ENCODE measurements at regions not wholly inside any gene's neighbourhood (a gene's known extent, or its start where the extent isn't known, plus 50 kb on each side); places are given as distances from the start of the nearest gene placed in this dataset.

GRCh38 chr4:180650273-180650672 lies 1592.9 kb upstream of the TENM3 start:
- no peak for DNase-seq (ENCODE audit: low read depth)

DNA sequence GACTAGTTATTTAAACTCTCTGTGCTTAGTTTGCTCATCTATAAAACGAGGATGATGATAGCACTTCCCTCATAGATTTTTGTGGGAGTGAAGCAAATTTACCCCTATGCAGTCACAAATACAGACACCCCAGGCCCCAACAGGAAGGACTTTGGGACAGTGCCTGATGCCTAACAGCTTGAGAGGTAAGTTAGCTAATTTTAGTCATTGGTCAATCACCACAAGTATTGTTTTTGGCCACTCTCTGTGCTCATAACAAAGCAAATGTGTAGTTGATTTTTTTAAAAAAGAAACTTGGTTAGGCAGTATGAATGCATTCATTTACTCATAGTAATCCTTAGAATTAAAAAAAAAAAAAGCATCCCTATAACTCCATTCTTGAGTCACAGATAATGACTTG lies 1590.7 kb upstream of the TENM3 start:
- DNase-seq (ENCODE audit: low read depth): no peak

GRCh38 chr4:180655886-180656285 lies 1587.3 kb upstream of the TENM3 start:
- no peak for DNase-seq (ENCODE audit: low read depth)

- no peak for DNase-seq (ENCODE audit: low read depth)
Measured at GRCh38 chr4:180657881-180658280, 1585.3 kb upstream of the TENM3 start.

- DNase-seq (ENCODE audit: low read depth): no peak
Measured at GRCh38 chr4:180664766-180665368, 1578.3 kb upstream of the TENM3 start.

GRCh38 chr4:180665481-180665880 lies 1577.7 kb upstream of the TENM3 start:
- no peak for DNase-seq (ENCODE audit: low read depth)

- DNase-seq (ENCODE audit: low read depth): no peak
Measured at GRCh38 chr4:180665994-180666824, 1577.0 kb upstream of the TENM3 start.

DNA sequence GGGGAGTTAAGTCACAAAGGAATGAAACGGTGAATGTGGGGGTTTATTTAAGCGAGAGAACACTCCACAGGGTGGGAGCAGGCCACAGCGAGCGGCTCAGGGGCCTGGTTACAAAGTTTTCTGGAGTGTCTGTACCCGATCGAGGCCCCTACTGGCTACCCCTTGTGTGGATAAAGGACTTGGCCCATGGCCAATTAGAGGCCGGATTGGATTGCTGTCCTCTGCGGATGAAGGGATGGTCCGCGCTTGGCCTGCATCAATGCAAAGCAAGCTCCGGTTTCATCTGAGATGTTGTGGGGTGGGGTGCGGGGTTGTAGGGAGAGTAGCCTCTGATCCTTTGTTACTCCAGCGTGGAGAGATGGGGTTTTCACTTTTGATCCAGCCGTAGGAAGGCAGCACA lies 1574.5 kb upstream of the TENM3 start:
- no peak for DNase-seq (ENCODE audit: low read depth)

- no peak for DNase-seq (ENCODE audit: low read depth)
Measured at GRCh38 chr4:180669680-180670079, 1573.5 kb upstream of the TENM3 start.

- DNase-seq (ENCODE audit: low read depth): no peak
Measured at GRCh38 chr4:180674619-180675358, 1568.4 kb upstream of the TENM3 start.

DNA sequence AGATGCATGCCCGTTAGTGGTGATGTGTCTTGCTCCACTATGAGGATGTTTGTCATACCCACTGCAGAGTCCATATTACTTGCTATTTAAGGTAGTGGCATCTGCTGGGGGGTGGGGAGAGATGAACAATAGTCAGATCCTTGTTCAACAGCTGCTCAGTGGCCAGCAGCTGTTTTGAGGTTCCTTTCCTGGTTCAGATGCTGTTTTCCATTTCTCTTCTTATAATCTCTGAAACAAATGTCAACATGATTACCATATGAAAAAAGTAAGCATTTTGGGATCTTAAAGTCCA lies 1567.9 kb upstream of the TENM3 start:
- DNase-seq (ENCODE audit: low read depth): no peak

DNA sequence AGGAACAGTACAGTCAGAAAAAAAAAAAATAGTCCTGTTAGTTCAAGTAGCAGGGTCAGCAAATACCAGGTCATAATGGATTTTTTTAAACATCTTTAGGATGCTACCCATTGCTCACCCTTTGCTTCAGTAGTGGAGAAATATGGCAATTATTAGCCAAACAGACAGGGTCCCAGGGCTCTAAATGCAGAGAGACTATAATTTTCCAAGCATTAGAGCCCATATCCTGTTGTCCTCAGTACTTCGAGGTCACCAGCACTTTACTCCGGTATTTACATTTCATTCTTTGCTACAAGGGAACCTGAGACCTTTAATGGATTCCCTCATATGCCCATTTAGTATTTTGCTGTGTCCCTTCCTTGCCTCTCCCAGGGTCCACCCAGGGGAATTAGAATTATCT lies 1562.9 kb upstream of the TENM3 start:
- DNase-seq (ENCODE audit: low read depth): no peak

DNA sequence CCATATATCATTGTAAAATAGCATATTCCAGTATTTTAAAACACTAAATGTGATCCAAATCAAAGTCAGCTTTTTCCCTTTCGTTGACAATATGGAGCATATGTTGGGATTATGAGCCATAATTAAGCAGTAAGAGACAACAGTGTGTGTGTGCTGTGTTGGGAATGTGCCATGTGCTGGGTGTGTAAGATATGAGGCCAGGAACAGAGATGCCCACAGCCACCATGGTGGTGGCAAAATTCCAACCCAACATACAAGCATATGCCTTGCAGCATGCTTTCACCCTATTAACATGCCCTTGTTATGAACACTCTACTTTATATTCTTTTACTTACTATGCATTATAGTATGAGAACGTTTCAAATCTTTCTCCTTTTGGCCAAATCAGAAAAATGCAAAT lies 1560.4 kb upstream of the TENM3 start:
- no peak for DNase-seq (ENCODE audit: low read depth)

DNA sequence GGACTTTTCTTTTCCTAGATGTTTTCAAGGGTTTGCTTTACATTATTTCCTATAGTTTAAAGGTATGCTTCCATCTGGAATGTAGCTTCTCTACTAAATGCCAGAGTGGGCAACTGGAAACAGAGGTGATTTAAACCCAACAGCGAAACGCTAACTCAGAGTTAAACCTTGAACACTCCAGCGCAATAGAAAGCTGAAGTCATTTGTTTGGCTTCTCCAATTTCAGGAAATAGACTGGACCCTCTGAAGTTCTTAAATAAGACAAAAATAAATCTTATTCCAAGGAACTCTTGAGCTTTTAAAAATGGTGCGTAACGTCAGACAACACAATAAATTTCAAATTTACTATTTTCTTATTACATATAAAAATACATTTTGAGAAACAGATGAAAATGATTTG lies 1560.0 kb upstream of the TENM3 start:
- no peak for DNase-seq (ENCODE audit: low read depth)

DNA sequence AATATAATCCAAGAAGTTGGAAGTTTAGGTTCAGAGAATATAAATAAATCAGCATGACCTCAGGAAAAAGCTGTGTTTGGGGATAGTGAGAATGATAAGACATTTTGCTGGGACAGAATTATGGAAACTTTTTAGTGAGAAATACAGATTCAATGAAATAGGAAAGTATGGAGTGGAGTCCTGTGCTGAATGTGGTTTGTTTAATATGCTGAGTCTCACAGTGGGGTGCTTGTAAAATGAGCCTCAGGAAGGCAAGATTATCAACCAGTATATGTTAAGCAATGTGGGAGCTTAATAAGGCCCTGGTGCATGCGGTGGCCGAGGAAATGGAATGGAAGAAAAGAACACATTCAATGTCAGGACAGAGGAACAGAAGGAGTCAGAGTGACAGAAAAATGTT lies 1554.7 kb upstream of the TENM3 start:
- DNase-seq (ENCODE audit: low read depth): no peak

- DNase-seq (ENCODE audit: low read depth): no peak
Measured at GRCh38 chr4:180694875-180695274, 1548.3 kb upstream of the TENM3 start.

DNA sequence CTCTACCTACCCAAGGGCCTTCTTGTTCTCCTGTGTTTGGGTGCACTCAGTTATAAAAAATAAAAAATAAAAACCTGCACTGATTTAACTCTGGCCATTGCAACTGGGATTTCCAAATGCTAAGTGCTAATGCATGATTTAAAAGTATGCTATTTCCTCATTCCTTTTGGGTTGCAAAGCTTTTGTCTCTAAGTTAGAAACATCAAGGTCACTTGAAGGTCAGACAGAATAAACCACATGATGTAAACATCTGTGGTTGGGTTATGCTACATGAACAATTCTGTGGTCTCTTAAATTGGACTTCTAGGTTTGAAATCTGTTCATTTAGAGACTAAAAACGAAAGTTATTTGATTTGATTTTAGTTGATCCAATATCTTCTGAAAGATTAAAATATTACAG lies 1547.4 kb upstream of the TENM3 start:
- no peak for DNase-seq (ENCODE audit: low read depth)

GRCh38 chr4:180696460-180697092 lies 1546.6 kb upstream of the TENM3 start:
- no peak for DNase-seq (ENCODE audit: low read depth)

DNA sequence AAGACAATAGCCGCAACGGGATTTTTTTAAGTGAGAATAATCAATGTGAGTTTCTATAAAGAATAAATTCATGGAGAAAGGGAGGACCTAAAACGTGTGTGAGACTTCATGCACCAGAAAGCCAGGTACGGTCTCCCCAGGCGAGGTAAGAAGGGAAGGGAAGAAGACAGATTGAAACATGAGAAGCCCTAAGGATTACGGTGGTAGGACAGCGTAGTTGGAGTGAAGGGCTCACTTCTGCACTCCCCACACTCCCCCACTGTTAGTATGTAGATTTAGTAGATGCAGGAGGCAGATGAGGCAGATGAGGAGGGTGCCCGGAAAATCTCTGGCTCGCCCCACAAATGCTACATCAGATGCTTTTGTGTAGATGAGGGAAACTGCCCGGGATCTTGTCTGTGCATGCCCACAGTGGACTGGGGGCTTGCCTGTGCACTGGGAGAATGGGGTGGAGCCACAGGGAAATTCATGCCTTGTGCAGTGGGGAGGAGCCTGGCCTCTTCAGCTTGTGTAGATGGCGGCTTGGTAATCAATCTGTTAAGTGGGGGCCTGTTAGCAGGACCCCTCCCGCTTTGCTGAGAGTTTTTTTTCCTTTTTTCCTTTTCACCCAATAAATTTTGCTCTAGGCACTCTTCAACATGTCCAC lies 1544.5 kb upstream of the TENM3 start:
- no peak for DNase-seq (ENCODE audit: low read depth)

DNA sequence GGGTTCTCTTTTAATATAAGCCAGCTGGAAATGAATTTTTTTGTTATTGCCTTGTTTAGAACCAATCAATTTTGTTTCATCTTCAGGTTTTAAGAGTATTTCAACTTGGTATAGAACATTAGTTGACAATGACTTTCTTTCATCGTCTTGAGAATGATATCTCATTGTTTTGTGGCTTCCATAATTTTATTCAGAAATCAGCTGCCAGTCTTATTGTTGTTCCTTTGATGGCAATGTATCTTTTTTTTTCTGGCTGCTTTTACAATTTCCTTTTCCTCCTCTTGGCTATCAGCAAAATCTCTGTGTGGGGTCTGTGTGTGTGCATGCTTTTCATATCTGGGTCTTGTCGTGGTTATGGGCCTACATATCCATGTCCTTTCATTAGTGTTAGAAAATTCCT lies 1536.4 kb upstream of the TENM3 start:
- DNase-seq (ENCODE audit: low read depth): no peak

DNA sequence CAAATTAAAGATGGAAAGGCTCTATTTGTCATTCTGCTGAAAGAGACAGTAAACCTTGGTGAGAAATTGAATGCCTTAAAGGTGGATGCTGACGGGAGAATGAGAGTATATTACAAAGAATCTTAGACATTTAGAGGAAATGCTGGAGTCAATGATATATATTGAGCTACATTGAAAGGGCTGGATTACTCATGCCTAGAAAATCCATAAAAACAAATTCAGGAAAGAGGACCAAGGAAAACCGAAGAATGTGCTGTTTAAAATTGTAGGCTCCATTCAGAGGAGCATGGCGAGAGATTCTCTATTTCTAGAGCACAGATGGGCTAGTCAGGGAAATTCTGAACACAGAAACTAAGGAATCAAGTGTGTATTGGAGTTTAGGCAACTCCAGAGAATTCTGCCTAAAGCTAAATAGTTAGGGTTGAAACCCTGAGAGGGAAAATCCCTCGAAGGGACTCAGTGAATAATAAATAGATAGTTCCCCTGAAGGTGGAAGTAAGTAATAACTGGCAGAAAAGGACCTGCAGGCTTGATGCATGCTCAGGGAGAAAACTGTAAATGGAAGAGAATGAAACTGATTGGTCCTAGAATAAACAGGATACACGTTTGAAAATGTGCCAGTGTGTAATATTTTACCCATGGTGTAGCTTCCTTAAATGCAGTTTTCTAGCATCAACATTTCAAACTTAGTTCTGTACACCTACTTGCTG lies 1532.4 kb upstream of the TENM3 start:
- DNase-seq (ENCODE audit: low read depth): no peak
